IMR-90 (cell line): ENCODE measurements at regions not wholly inside any gene's neighbourhood (a gene's known extent, or its start where the extent isn't known, plus 50 kb on each side); places are given as distances from the start of the nearest gene placed in this dataset.

Experiments used
- ATAC-seq: fragments of 200-7000 bp; cut with Tn5 transposase; 2 replicates; pipeline ENCODE4 v1.9.1; 2020; ENCODE audit warnings: low read depth, mild to moderate bottlenecking, moderate library complexity
- BruUV-seq: library from RNA; stranded (reverse); fragments of 400-500 nt; replicated peaks from 2 replicates; lab custom pipeline; 2021; lab: Mats Ljungman, UMichigan
- CTCF ChIA-PET: fragments of 300-600 bp; formaldehyde crosslinking; extraction: SDS; loops from one replicate; lab custom pipeline; 2021; ENCODE audit warnings: antibody characterized with exemption; lab: Yijun Ruan, JAX
- POLR2A ChIA-PET: fragments of 300-600 bp; sonication (Branson Sonifier 250); formaldehyde crosslinking; loops from one replicate; lab custom pipeline; 2022; ENCODE audit warnings: antibody characterized with exemption; ENCODE audit not compliant: unreplicated experiment; lab: Charles Lee
- DNase-seq: peaks from one replicate; pipeline ENCODE4 v3.0.0; 2013
- H2AFZ ChIP-seq: replicated peaks from 2 replicates; pipeline ENCODE3; 2013; ENCODE audit warnings: low read length, mild to moderate bottlenecking; ENCODE audit not compliant: poor library complexity
- H2AK5ac ChIP-seq: 2 replicates; pipeline ENCODE4 v1.6.1; 2013; ENCODE audit warnings: low read depth, low read length, inconsistent platforms
- H2AK9ac ChIP-seq: replicated peaks from 2 replicates; pipeline ENCODE3; 2013; ENCODE audit warnings: mild to moderate bottlenecking, low read depth, low read length, moderate library complexity; ENCODE audit not compliant: poor library complexity
- H2BK120ac ChIP-seq: 2 replicates; pipeline ENCODE4 v1.6.1; 2013; ENCODE audit warnings: low read depth, low read length, inconsistent platforms
- H2BK15ac ChIP-seq: 3 replicates; pipeline ENCODE4 v1.6.1; 2013; ENCODE audit warnings: low read depth, low read length, inconsistent platforms
- H2BK20ac ChIP-seq: 2 replicates; pipeline ENCODE4 v1.6.1; 2013; ENCODE audit warnings: low read depth, mild to moderate bottlenecking, inconsistent platforms, low read length, moderate library complexity
- H2BK5ac ChIP-seq: 2 replicates; pipeline ENCODE4 v1.6.1; 2013; ENCODE audit warnings: mild to moderate bottlenecking, low read depth, low read length, inconsistent platforms; ENCODE audit not compliant: poor library complexity, severe bottlenecking
- H3K14ac ChIP-seq: replicated peaks from 2 replicates; pipeline ENCODE4 v1.6.1; 2013; ENCODE audit warnings: low read depth, low read length, inconsistent platforms
- H3K18ac ChIP-seq: 2 replicates; pipeline ENCODE4 v1.6.1; 2013; ENCODE audit warnings: low read depth, low read length, control low read depth
- H3K23ac ChIP-seq: 2 replicates; pipeline ENCODE4 v1.6.1; 2013; ENCODE audit warnings: low read depth, low read length, inconsistent platforms
- H3K27ac ChIP-seq: 2 replicates; pipeline ENCODE4 v1.5.1; 2013; ENCODE audit warnings: mild to moderate bottlenecking, control low read depth, low read length; ENCODE audit not compliant: insufficient read depth
- H3K27me3 ChIP-seq: 2 replicates; pipeline ENCODE4 v1.6.1; 2013; ENCODE audit warnings: low read length; ENCODE audit not compliant: control insufficient read depth, insufficient read depth
- H3K36me3 ChIP-seq: 2 replicates; pipeline ENCODE4 v1.6.1; 2013; ENCODE audit warnings: low read length, mixed read lengths; ENCODE audit not compliant: control insufficient read depth, insufficient read depth
- H3K4ac ChIP-seq: 2 replicates; pipeline ENCODE4 v1.6.1; 2013; ENCODE audit warnings: low read depth, low read length, inconsistent platforms
- H3K4me1 ChIP-seq: 2 replicates; pipeline ENCODE4 v1.6.1; 2013; ENCODE audit warnings: low read length, mixed read lengths; ENCODE audit not compliant: control insufficient read depth, insufficient read depth
- H3K4me2 ChIP-seq: 2 replicates; pipeline ENCODE4 v1.6.1; 2013; ENCODE audit warnings: low read depth, mild to moderate bottlenecking, control low read depth, low read length, moderate library complexity
- H3K4me3 ChIP-seq: 2 replicates; pipeline ENCODE4 v1.5.1; 2013; ENCODE audit warnings: low read depth, mild to moderate bottlenecking, control low read depth, low read length, moderate library complexity; ENCODE audit not compliant: insufficient read depth
- H3K56ac ChIP-seq: 2 replicates; pipeline ENCODE4 v1.6.1; 2013; ENCODE audit warnings: low read length, inconsistent platforms; ENCODE audit not compliant: insufficient read depth; ENCODE audit errors: extremely low read depth
- H3K79me1 ChIP-seq, 2 experiments: 2 replicates each; pipeline ENCODE4 v1.6.1; 2013; ENCODE audit warnings: low read length in 2 of 2, inconsistent platforms in 1 of 2, low read depth in 1 of 2
- H3K9ac ChIP-seq: 2 replicates; pipeline ENCODE4 v1.6.1; 2013; ENCODE audit warnings: low read depth, low read length, control low read depth
- H3K9me1 ChIP-seq: 2 replicates; pipeline ENCODE4 v1.6.1; 2013; ENCODE audit warnings: low read length, inconsistent platforms; ENCODE audit not compliant: insufficient read depth
- H3K9me3 ChIP-seq: 2 replicates; pipeline ENCODE4 v1.6.1; 2013; ENCODE audit warnings: low read length; ENCODE audit not compliant: control insufficient read depth, insufficient read depth
- H4K20me1 ChIP-seq: 2 replicates; pipeline ENCODE4 v1.6.1; 2013; ENCODE audit warnings: low read length, inconsistent platforms; ENCODE audit not compliant: insufficient read depth
- H4K5ac ChIP-seq: 2 replicates; pipeline ENCODE4 v1.6.1; 2013; ENCODE audit warnings: mild to moderate bottlenecking, low read depth, low read length, control low read depth
- H4K8ac ChIP-seq, 2 experiments: 2 replicates each; pipeline ENCODE4 v1.6.1; 2013; ENCODE audit warnings: low read depth in 2 of 2, low read length in 2 of 2, control low read depth in 1 of 2, inconsistent platforms in 1 of 2
- H4K91ac ChIP-seq: 2 replicates; pipeline ENCODE4 v1.6.1; 2013; ENCODE audit warnings: low read depth, low read length, inconsistent platforms; ENCODE audit not compliant: insufficient read depth
- MAFK ChIP-seq: IDR thresholded peaks from 2 replicates; pipeline ENCODE4 v1.6.1; 2012; ENCODE audit warnings: low read depth, low read length, improper control_type of control experiment
- WGBS, 2 experiments: methylation state at CpG; one replicate each; pipeline versions ENCODE4 v1.1.5 to v1.1.7; 2013; ENCODE audit warnings: missing lambda C conversion rate in 2 of 2; ENCODE audit not compliant: insufficient read length in 1 of 2; ENCODE audit errors: extremely low coverage in 2 of 2; 5-methylcytosine and 5-hydroxymethylcytosine counted together
- dilution Hi-C: fragments of 300-500 bp; cut with HindIII; formaldehyde crosslinking; loops from one replicate; pipeline ENCODE4 v1.14.3; 2018; ENCODE audit warnings: low sequenced_read_pairs; ENCODE audit not compliant: unreplicated experiment
- in situ Hi-C: fragments of 300-500 bp; cut with MboI; formaldehyde crosslinking; loops from 3 replicates; pipeline ENCODE4 v1.14.3; 2019; ENCODE audit warnings: low sequenced_read_pairs, inconsistent platforms, mixed read lengths
- intact Hi-C: fragments of 100-400 bp; cut with micrococcal nuclease; formaldehyde crosslinking; loops from 2 replicates; pipeline ENCODE4 v1.10.0; 2022

DNA sequence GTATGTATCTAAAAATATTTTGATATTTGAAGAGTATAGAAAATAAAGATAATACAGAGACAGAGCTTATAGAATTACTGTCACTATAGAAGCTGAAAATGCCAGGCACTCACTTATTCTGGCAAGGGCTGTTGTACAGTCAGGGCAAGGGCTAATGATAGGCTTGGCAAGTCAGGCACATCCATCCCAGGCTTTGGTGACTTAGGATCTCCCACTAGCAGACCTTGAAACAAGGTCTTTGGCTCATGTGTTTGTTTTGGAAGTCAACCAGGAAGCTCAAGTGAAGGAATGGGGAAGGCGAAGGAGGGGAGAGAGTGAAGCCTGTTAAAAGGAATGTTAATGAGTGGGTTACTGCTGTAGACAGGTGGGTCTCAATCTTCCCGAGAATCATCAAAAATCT lies 199.1 kb upstream of the SUCLG2 start:
- TF ChIP-seq MAFK: no peak
- no peaks in the 10 kb centered on the region for H3K9me3 ChIP-seq
- no peak overlapping the region for H2BK15ac ChIP-seq
- no CpG with 5 or more reads among the region's 2 CpGs for WGBS, 2 experiments
- in situ Hi-C loops (no loop called here), dilution Hi-C loops (no loop called here), intact Hi-C loops (no loop called here)
- H4K91ac ChIP-seq: no peak overlapping the region
- no peak overlapping the region for H3K4me3 ChIP-seq
- no peaks in the 10 kb centered on the region for H3K4me1 ChIP-seq
- no peaks in the 10 kb centered on the region for H3K36me3 ChIP-seq
- no peak overlapping the region for H2BK20ac ChIP-seq
- H3K9me1 ChIP-seq: no peaks in the 10 kb centered on the region
- no TSS peak for BruUV-seq
- no peak overlapping the region for H2AK5ac ChIP-seq
- POLR2A ChIA-PET: no interaction called here
- no peak overlapping the region for H2BK5ac ChIP-seq
- no peaks in the 10 kb centered on the region for H4K20me1 ChIP-seq
- H4K5ac ChIP-seq: no peak overlapping the region
- no peak overlapping the region for H3K56ac ChIP-seq
- H2AFZ ChIP-seq: no peak overlapping the region
- CTCF ChIA-PET: no interaction called here
- H3K14ac ChIP-seq: no peak overlapping the region
- no peaks in the 10 kb centered on the region for H3K27me3 ChIP-seq
- no peak for ATAC-seq
- no peak for DNase-seq
- H3K18ac ChIP-seq: no peak overlapping the region
- H2BK120ac ChIP-seq: no peak overlapping the region
- no peak overlapping the region for H3K23ac ChIP-seq
- H3K4ac ChIP-seq: no peak overlapping the region
- no peak overlapping the region for H2AK9ac ChIP-seq
- H4K8ac ChIP-seq: no peak overlapping the region
- H3K79me1 ChIP-seq: no peaks in the 10 kb centered on the region
- H3K4me2 ChIP-seq: no peak overlapping the region
- no peak overlapping the region for H3K9ac ChIP-seq
- no peak overlapping the region for H3K27ac ChIP-seq
